ENCODE measurements at regions not wholly inside any gene's neighbourhood (a gene's known extent, or its start where the extent isn't known, plus 50 kb on each side); places are given as distances from the start of the nearest gene placed in this dataset.

- H3K36me3 ChIP-seq (ENCODE audit: control insufficient read depth, insufficient read depth, low read length): no peaks in the 10 kb centered on the region
- H3K4me3 Mint-ChIP-seq (ENCODE audit: unreplicated experiment): no peak overlapping the region
- no peak for TF ChIP-seq CTCF (IDR thresholded peaks at IDR 0.05; ENCODE audit: insufficient read depth in 1 of 2, low read depth in 1 of 2, low read length in 1 of 2, severe bottlenecking in 1 of 2, unreplicated experiment in 1 of 2)
- H3K27me3 Mint-ChIP-seq (ENCODE audit: insufficient read depth, unreplicated experiment): peaks cover 11% of the 10 kb centered on the region
- no peaks in the 10 kb centered on the region for H3K27me3 ChIP-seq (replicated peaks; ENCODE audit: control insufficient read depth, insufficient read depth, low read length)
- ChIA-PET CTCF (no interaction called here), POLR2A (no interaction called here)
- no peak overlapping the region for H3K27ac Mint-ChIP-seq (ENCODE audit: unreplicated experiment)
- no peaks in the 10 kb centered on the region for H3K4me1 ChIP-seq
- no peak for DNase-seq
- no peaks in the 10 kb centered on the region for H3K9me3 Mint-ChIP-seq (ENCODE audit: unreplicated experiment)
- H3K9me3 ChIP-seq: no peaks in the 10 kb centered on the region
- intact Hi-C loops (cut with micrococcal nuclease; ENCODE audit: unreplicated experiment): no loop called here
- no peaks in the 10 kb centered on the region for H3K4me1 Mint-ChIP-seq (ENCODE audit: low read depth, unreplicated experiment)
- no peaks in the 10 kb centered on the region for H3K36me3 Mint-ChIP-seq (ENCODE audit: insufficient read depth, unreplicated experiment)
- BruUV-seq (replicated peaks): no TSS peak
- no peak overlapping the region for H3K4me3 ChIP-seq (ENCODE audit: low read depth, low read length)
Measured at GRCh38 chr5:8290721-8291120, 421.8 kb downstream of the MTRR start.

- H3K9me3 Mint-ChIP-seq (ENCODE audit: unreplicated experiment): no peaks in the 10 kb centered on the region
- no peaks in the 10 kb centered on the region for H3K36me3 ChIP-seq (ENCODE audit: control insufficient read depth, insufficient read depth, low read length)
- intact Hi-C loops (cut with micrococcal nuclease; ENCODE audit: unreplicated experiment): no loop called here
- CTCF ChIA-PET: no interaction called here
- no peaks in the 10 kb centered on the region for H3K36me3 Mint-ChIP-seq (ENCODE audit: insufficient read depth, unreplicated experiment)
- H3K27ac Mint-ChIP-seq (ENCODE audit: unreplicated experiment): no peak overlapping the region
- no peak overlapping the region for H3K4me3 ChIP-seq (ENCODE audit: low read depth, low read length)
- no peak for TF ChIP-seq CTCF (IDR thresholded peaks at IDR 0.05; ENCODE audit: insufficient read depth in 1 of 2, low read depth in 1 of 2, low read length in 1 of 2, severe bottlenecking in 1 of 2, unreplicated experiment in 1 of 2)
- H3K4me1 Mint-ChIP-seq (ENCODE audit: low read depth, unreplicated experiment): no peaks in the 10 kb centered on the region
- POLR2A ChIA-PET: no interaction called here
- no peaks in the 10 kb centered on the region for H3K4me1 ChIP-seq
- no TSS peak for BruUV-seq (replicated peaks)
- H3K27me3 Mint-ChIP-seq (ENCODE audit: insufficient read depth, unreplicated experiment): peaks cover 11% of the 10 kb centered on the region
- H3K4me3 Mint-ChIP-seq (ENCODE audit: unreplicated experiment): no peak overlapping the region
- no peaks in the 10 kb centered on the region for H3K27me3 ChIP-seq (replicated peaks; ENCODE audit: control insufficient read depth, insufficient read depth, low read length)
- no peaks in the 10 kb centered on the region for H3K9me3 ChIP-seq
- DNase-seq: no peak
Measured at GRCh38 chr5:8291641-8292040, 422.7 kb downstream of the MTRR start.

- Histone ChIP-seq H3K4me1 (no peaks in the 10 kb centered on the region), H3K36me3 (ENCODE audit: control insufficient read depth, insufficient read depth, low read length) (no peaks in the 10 kb centered on the region), H3K27me3 (replicated peaks; ENCODE audit: control insufficient read depth, insufficient read depth, low read length) (no peaks in the 10 kb centered on the region), H3K9me3 (no peaks in the 10 kb centered on the region), H3K4me3 (ENCODE audit: low read depth, low read length) (no peak overlapping the region)
- H3K4me3 Mint-ChIP-seq (ENCODE audit: unreplicated experiment): no peak overlapping the region
- TF ChIP-seq CTCF (IDR thresholded peaks at IDR 0.05; ENCODE audit: insufficient read depth in 1 of 2, low read depth in 1 of 2, low read length in 1 of 2, severe bottlenecking in 1 of 2, unreplicated experiment in 1 of 2): no peak
- POLR2A ChIA-PET: no interaction called here
- no peak overlapping the region for H3K27ac Mint-ChIP-seq (ENCODE audit: unreplicated experiment)
- no peaks in the 10 kb centered on the region for H3K36me3 Mint-ChIP-seq (ENCODE audit: insufficient read depth, unreplicated experiment)
- intact Hi-C loops (cut with micrococcal nuclease; ENCODE audit: unreplicated experiment): no loop called here
- H3K27me3 Mint-ChIP-seq (ENCODE audit: insufficient read depth, unreplicated experiment): peaks cover 11% of the 10 kb centered on the region
- BruUV-seq (replicated peaks): no TSS peak
- CTCF ChIA-PET: no interaction called here
- no peaks in the 10 kb centered on the region for H3K9me3 Mint-ChIP-seq (ENCODE audit: unreplicated experiment)
- no peaks in the 10 kb centered on the region for H3K4me1 Mint-ChIP-seq (ENCODE audit: low read depth, unreplicated experiment)
- DNase-seq: no peak
Measured at GRCh38 chr5:8295141-8295540, 426.2 kb downstream of the MTRR start.

Data from Caco-2 (cell line).